Left lung (tissue), 4 donors: ENCODE measurements at regions not wholly inside any gene's neighbourhood (a gene's known extent, or its start where the extent isn't known, plus 50 kb on each side); places are given as distances from the start of the nearest gene placed in this dataset.

Source experiments
- ATAC-seq: fragments of 200-7000 bp; cut with Tn5 transposase; one replicate; pipeline ENCODE4 v1.9.1; 2020; ENCODE audit warnings: moderate library complexity
- DNase-seq, 4 donors: peaks; one replicate each; pipeline ENCODE4 v3.0.0-alpha.2; 2013 to 2020
- H3K27ac ChIP-seq, 2 donors: fragments of 200-600 bp; sonication (generic) in 1 of 2; one replicate each; pipeline versions ENCODE4 v1.5.0 to v1.8.0; 2020 to 2021
- H3K27me3 ChIP-seq, 2 donors: fragments of 200-600 bp; sonication (generic) in 1 of 2; one replicate each; pipeline versions ENCODE4 v1.5.0 to v1.8.0; 2020 to 2021
- H3K36me3 ChIP-seq, 2 donors: fragments of 200-600 bp; sonication (generic) in 1 of 2; one replicate each; pipeline versions ENCODE4 v1.5.0 to v1.8.0; 2020 to 2021
- H3K4me1 ChIP-seq, 2 donors: fragments of 200-600 bp; one replicate each; pipeline ENCODE4 v1.8.0; 2021
- H3K4me3 ChIP-seq, 2 donors: fragments of 200-600 bp; sonication (generic) in 1 of 2; one replicate each; pipeline versions ENCODE4 v1.5.0 to v1.8.0; 2020 to 2021; ENCODE audit warnings: mild to moderate bottlenecking in 1 of 2
- H3K9me3 ChIP-seq, 2 donors: fragments of 200-600 bp; sonication (generic) in 1 of 2; one replicate each; pipeline versions ENCODE4 v1.5.0 to v1.8.0; 2020 to 2021
- intact Hi-C, 2 donors: fragments of 100-400 bp; cut with DNase I; formaldehyde crosslinking; loops; one replicate each; pipeline versions ENCODE4 v1.11.2 to v1.14.2; 2022
- TF ChIP-seq, protein P1 (sequence below), 2 donors: fragments of 200-600 bp; sonication (generic) in 1 of 2; IDR thresholded peaks; one replicate each; pipeline versions ENCODE4 v1.5.0 to v1.8.0; 2021; ENCODE audit warnings: antibody characterized with exemption in 2 of 2
- donor health status: DM: no; HTN: yes; CAD: no.
- donor health status: DM: no; HTN: no; CAD: no.

DNA sequence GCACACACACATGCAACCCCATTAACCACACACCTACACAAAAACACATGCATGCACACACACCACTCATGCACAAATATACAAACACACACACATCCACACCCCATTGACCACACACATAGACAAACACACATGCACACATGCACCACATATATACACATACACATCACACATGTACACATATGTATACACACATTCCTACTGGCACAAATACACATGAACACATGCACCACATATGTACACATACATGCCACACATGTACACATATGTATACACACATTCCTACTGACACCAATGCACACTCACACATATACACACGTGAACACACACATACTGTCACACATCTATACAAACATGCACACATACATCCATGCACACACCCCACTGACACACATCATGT, 212.5 kb upstream of the PPP2R2D start:
- DNase-seq (no peak), ATAC-seq (no peak)
- H3K9me3 ChIP-seq = no peaks in the 10 kb centered on the region
- no peak overlapping the region for H3K4me3 ChIP-seq
- no peak overlapping the region for H3K27ac ChIP-seq
- TF ChIP-seq, protein P1, sequence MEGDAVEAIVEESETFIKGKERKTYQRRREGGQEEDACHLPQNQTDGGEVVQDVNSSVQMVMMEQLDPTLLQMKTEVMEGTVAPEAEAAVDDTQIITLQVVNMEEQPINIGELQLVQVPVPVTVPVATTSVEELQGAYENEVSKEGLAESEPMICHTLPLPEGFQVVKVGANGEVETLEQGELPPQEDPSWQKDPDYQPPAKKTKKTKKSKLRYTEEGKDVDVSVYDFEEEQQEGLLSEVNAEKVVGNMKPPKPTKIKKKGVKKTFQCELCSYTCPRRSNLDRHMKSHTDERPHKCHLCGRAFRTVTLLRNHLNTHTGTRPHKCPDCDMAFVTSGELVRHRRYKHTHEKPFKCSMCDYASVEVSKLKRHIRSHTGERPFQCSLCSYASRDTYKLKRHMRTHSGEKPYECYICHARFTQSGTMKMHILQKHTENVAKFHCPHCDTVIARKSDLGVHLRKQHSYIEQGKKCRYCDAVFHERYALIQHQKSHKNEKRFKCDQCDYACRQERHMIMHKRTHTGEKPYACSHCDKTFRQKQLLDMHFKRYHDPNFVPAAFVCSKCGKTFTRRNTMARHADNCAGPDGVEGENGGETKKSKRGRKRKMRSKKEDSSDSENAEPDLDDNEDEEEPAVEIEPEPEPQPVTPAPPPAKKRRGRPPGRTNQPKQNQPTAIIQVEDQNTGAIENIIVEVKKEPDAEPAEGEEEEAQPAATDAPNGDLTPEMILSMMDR (IDR thresholded peaks at IDR 0.05) = no peak
- no peaks in the 10 kb centered on the region for H3K36me3 ChIP-seq
- peaks cover 0 to 20% of the 10 kb centered on the region in 2 donors for H3K27me3 ChIP-seq
- intact Hi-C loops = no loop called here
- H3K4me1 ChIP-seq = no peaks in the 10 kb centered on the region

DNA sequence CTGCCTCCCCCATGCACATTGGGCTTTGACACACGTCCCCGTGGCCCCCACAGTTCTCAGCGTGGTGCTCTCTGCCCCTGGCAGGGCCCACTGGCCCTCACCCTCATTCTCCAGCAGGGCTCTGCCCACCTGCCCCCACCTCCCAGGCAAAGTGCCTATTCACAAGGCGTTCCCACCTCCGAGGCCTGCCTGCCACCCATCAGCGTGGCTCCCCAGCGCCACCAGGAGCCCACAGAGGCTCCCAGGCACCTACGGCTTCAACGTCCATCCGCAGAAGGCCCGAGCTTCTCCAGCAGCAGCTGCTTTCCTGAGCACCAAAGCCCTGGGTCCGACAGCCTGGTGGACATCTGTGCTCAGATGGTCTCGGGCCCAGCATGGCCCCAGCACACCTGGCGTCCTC, 211.8 kb upstream of the PPP2R2D start:
- Histone ChIP-seq H3K27me3 (peaks cover 0 to 27% of the 10 kb centered on the region in 2 donors), H3K4me1 (no peaks in the 10 kb centered on the region), H3K9me3 (no peaks in the 10 kb centered on the region), H3K36me3 (no peaks in the 10 kb centered on the region), H3K4me3 (no peak overlapping the region), H3K27ac (no peak overlapping the region)
- ATAC-seq (no peak), DNase-seq (peak in 2 of 4 donors; percentile 5 to 71)
- intact Hi-C loops = no loop called here
- TF ChIP-seq, protein P1 (IDR thresholded peaks at IDR 0.05) = no peak

DNA sequence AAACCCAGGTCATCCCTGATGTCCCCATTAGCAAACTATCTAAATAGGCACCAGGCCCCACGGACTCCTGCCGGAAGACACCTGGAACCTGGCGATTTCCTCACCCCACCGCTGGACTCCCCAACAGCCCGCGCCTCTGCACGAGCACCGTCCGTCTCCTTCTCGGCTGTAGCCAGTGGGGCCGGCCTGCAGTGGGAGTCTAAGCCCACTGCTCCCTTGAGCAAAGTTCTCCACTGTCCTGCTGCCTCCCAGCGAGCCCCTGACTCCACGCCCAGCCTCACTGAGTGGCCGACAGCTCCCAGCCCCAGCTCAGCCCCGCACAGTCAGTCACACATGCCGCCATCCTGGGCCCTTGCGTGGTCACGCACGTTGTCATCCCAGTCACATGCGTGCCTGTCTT, 211.3 kb upstream of the PPP2R2D start:
- Histone ChIP-seq H3K27ac (no peak overlapping the region), H3K9me3 (no peaks in the 10 kb centered on the region), H3K36me3 (no peaks in the 10 kb centered on the region), H3K27me3 (peaks cover 0 to 32% of the 10 kb centered on the region in 2 donors), H3K4me3 (no peak overlapping the region), H3K4me1 (no peaks in the 10 kb centered on the region)
- DNase-seq = peak in 1 of 4 donors; percentile 73
- intact Hi-C loops = no loop called here
- TF ChIP-seq, protein P1 (IDR thresholded peaks at IDR 0.05) = no peak
- no peak for ATAC-seq

DNA sequence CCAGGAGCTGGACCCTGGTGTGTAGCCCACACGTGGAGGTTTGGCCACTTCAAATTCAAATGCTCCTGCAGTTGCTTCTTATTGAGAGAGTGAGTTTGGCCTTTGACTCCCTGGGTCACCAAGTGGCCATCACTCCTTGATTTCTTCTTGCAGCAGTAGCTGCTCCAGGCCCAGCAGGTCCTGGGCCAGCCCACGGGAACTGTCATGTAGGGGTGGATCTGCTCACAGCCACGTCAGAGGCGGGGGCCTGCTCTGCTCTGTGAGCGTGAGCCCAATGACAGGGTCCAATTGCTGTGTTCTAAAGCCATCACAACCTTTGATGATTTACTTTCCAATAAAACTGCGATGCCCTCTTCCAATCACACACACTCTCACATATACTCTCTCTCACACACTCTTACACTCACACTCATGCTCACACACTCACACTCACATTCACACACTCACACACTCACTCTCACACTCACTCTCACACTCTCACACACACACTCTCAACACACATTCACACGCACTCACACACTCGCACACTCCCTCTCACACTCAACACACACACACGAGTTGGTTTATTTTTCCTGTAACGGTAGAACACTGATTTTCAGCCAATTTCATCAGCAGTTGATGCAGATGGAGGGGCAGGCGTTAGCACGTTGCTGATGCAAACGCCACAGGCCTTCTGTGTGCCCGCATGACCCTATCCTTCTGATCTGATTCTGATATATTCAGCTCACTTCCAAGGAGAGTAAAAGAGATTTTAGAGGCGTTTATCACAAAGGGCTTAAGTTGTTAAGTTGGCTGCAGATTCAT, 210.7 kb upstream of the PPP2R2D start:
- H3K4me3 ChIP-seq = no peak overlapping the region
- H3K4me1 ChIP-seq = no peaks in the 10 kb centered on the region
- no peaks in the 10 kb centered on the region for H3K36me3 ChIP-seq
- TF ChIP-seq, protein P1 (IDR thresholded peaks at IDR 0.05) = no peak
- DNase-seq (peak in 1 of 4 donors; percentile 51), ATAC-seq (no peak)
- no peak overlapping the region for H3K27ac ChIP-seq
- peaks cover 0 to 32% of the 10 kb centered on the region in 2 donors for H3K27me3 ChIP-seq
- no peaks in the 10 kb centered on the region for H3K9me3 ChIP-seq
- intact Hi-C loops = no loop called here

DNA sequence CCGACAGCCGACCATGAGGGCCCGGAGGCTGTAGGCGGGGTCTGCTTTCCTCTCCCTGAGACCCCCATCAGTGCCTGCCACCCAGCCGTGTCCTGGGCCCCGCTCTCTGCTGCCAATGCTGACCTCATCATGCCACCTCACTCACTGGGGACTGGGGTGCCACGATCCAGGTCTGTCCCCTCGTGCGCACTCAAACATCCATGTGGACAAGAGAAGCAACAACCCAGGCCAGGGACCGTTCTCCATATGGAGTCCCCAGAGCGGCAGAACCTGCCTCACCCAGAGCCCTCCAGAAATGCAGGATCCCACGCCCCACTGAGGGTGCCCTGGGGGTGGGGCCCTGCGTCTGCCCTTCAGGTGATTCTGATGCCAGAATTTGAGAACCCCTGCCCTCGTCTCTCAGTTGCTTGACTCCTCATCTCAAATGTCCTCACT, 210.0 kb upstream of the PPP2R2D start:
- peaks cover 0 to 32% of the 10 kb centered on the region in 2 donors for H3K27me3 ChIP-seq
- no peaks in the 10 kb centered on the region for H3K36me3 ChIP-seq
- no peaks in the 10 kb centered on the region for H3K9me3 ChIP-seq
- TF ChIP-seq, protein P1 (IDR thresholded peaks at IDR 0.05) = no peak
- no peak overlapping the region for H3K27ac ChIP-seq
- H3K4me3 ChIP-seq = no peak overlapping the region
- peak in 1 of 4 donors; percentile 70 for DNase-seq
- no peaks in the 10 kb centered on the region for H3K4me1 ChIP-seq
- no peak for ATAC-seq
- intact Hi-C loops = no loop called here
